ENCODE measurements at regions not wholly inside any gene's neighbourhood (a gene's known extent, or its start where the extent isn't known, plus 50 kb on each side); places are given as distances from the start of the nearest gene placed in this dataset.
A peak's percentile ranks its signal among the peaks of the same experiment; 100 is the strongest.

- TF ChIP-seq, protein P1, sequence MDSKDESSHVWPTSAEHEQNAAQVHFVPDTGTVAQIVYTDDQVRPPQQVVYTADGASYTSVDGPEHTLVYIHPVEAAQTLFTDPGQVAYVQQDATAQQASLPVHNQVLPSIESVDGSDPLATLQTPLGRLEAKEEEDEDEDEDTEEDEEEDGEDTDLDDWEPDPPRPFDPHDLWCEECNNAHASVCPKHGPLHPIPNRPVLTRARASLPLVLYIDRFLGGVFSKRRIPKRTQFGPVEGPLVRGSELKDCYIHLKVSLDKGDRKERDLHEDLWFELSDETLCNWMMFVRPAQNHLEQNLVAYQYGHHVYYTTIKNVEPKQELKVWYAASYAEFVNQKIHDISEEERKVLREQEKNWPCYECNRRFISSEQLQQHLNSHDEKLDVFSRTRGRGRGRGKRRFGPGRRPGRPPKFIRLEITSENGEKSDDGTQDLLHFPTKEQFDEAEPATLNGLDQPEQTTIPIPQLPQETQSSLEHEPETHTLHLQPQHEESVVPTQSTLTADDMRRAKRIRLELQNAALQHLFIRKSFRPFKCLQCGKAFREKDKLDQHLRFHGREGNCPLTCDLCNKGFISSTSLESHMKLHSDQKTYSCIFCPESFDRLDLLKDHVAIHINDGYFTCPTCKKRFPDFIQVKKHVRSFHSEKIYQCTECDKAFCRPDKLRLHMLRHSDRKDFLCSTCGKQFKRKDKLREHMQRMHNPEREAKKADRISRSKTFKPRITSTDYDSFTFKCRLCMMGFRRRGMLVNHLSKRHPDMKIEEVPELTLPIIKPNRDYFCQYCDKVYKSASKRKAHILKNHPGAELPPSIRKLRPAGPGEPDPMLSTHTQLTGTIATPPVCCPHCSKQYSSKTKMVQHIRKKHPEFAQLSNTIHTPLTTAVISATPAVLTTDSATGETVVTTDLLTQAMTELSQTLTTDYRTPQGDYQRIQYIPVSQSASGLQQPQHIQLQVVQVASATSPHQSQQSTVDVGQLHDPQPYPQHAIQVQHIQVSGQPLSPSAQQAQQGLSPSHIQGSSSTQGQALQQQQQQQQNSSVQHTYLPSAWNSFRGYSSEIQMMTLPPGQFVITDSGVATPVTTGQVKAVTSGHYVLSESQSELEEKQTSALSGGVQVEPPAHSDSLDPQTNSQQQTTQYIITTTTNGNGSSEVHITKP (tag by site-specific recombination; IDR thresholded peaks at IDR 0.05), result peak; percentile 49; the same call in 1 of the 2 replicates
- TF ChIP-seq ZNF544 (tag by site-specific recombination; IDR thresholded peaks at IDR 0.05) (no peak), ELK4 (IDR thresholded peaks at IDR 0.05; ENCODE audit: borderline replicate concordance, low read depth, low read length) (no peak), ZNF174 (tag by site-specific recombination; IDR thresholded peaks at IDR 0.05) (no peak), GLIS1 (tag by site-specific recombination; IDR thresholded peaks at IDR 0.05) (no peak), ZEB2 (tag by site-specific recombination; IDR thresholded peaks at IDR 0.05) (0 out of 2 replicates have a peak, but pooled peaks have one; percentile 43), ZNF341 (tag by site-specific recombination; IDR thresholded peaks at IDR 0.05; ENCODE audit: low read depth) (peak; percentile 80), ZBTB48 (tag by site-specific recombination; IDR thresholded peaks at IDR 0.05) (no peak), ZNF292 (tag by site-specific recombination; IDR thresholded peaks at IDR 0.05; ENCODE audit: borderline replicate concordance, low read depth) (no peak), IKZF3 (tag by site-specific recombination; IDR thresholded peaks at IDR 0.05) (no peak), KLF9 (tag by site-specific recombination; IDR thresholded peaks at IDR 0.05; ENCODE audit: low read depth) (peak; percentile 68; the same call in 1 of the 2 replicates), PRDM4 (tag by site-specific recombination; IDR thresholded peaks at IDR 0.05) (no peak), ZNF623 (tag by site-specific recombination; IDR thresholded peaks at IDR 0.05) (no peak)
- TF ChIP-seq, protein P2, sequence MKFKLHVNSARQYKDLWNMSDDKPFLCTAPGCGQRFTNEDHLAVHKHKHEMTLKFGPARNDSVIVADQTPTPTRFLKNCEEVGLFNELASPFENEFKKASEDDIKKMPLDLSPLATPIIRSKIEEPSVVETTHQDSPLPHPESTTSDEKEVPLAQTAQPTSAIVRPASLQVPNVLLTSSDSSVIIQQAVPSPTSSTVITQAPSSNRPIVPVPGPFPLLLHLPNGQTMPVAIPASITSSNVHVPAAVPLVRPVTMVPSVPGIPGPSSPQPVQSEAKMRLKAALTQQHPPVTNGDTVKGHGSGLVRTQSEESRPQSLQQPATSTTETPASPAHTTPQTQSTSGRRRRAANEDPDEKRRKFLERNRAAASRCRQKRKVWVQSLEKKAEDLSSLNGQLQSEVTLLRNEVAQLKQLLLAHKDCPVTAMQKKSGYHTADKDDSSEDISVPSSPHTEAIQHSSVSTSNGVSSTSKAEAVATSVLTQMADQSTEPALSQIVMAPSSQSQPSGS (tag by site-specific recombination; IDR thresholded peaks at IDR 0.05; ENCODE audit: low read depth), result no peak
These were observed 90.7 kb downstream of the NR2F2 start (continued) for GRCh38 chr15:96421178-96421601.

- CTCF ChIA-PET, result interaction anchor here (0.8 to 0.9 kb wide), 3 partner anchors 9 to 85 kb away, joined by 3 to 5 read pairs (median 3); no protein-coding TSS in a partner anchor
- no peak overlapping the region for H3K27ac ChIP-seq (ENCODE audit: extremely low read depth, low read depth, low read length)
- H3K9me3 ChIP-seq (ENCODE audit: control insufficient read depth, insufficient read depth, low read depth, low read length), result no peaks in the 10 kb centered on the region
- H3K36me3 ChIP-seq (ENCODE audit: control insufficient read depth in 2 of 2, insufficient read depth in 1 of 2, low read length in 2 of 2), result no peaks in the 10 kb centered on the region
- POLR2A ChIA-PET, result no interaction called here
- H3K4me3 ChIP-seq (ENCODE audit: low read depth, low read length), result no peak overlapping the region
- H3K4me1 ChIP-seq (ENCODE audit: control insufficient read depth, insufficient read depth, low read length), result peaks cover 28% of the 10 kb centered on the region
- TF ChIP-seq ZNF747 (tag by site-specific recombination; IDR thresholded peaks at IDR 0.05) (no peak), ZBTB11 (tag by site-specific recombination; conservative IDR thresholded peaks at IDR 0.05; ENCODE audit: low read depth) (no peak), ZNF335 (tag by site-specific recombination; conservative IDR thresholded peaks at IDR 0.05) (peak; percentile 12), ZBTB44 (tag by site-specific recombination; IDR thresholded peaks at IDR 0.05) (no peak), ZNF10 (tag by site-specific recombination; IDR thresholded peaks at IDR 0.05) (no peak)
- TF ChIP-seq, protein P3, sequence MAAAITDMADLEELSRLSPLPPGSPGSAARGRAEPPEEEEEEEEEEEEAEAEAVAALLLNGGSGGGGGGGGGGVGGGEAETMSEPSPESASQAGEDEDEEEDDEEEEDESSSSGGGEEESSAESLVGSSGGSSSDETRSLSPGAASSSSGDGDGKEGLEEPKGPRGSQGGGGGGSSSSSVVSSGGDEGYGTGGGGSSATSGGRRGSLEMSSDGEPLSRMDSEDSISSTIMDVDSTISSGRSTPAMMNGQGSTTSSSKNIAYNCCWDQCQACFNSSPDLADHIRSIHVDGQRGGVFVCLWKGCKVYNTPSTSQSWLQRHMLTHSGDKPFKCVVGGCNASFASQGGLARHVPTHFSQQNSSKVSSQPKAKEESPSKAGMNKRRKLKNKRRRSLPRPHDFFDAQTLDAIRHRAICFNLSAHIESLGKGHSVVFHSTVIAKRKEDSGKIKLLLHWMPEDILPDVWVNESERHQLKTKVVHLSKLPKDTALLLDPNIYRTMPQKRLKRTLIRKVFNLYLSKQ (tag by site-specific recombination; IDR thresholded peaks at IDR 0.05; ENCODE audit: borderline replicate concordance), result no peak
These were observed 91.6 kb downstream of the NR2F2 start for GRCh38 chr15:96422125-96422524.

Measured in HEK293 (cell line).